Mucosa of rectum (tissue), 2 donors: ENCODE measurements at regions not wholly inside any gene's neighbourhood (a gene's known extent, or its start where the extent isn't known, plus 50 kb on each side); places are given as distances from the start of the nearest gene placed in this dataset.
"Not testable (repeated sequence)": the region's sequence is repeated elsewhere in the genome, so short reads cannot be mapped to it uniquely, and the experiment has no call there.

Experiments
- H3K27ac ChIP-seq, 2 donors: one replicate each; pipeline ENCODE4 v1.7.0; 2013; ENCODE audit warnings: inconsistent platforms in 2 of 2, low read depth in 2 of 2, low read length in 2 of 2
- H3K27me3 ChIP-seq, 2 donors: one replicate each; pipeline ENCODE4 v1.7.0; 2013; ENCODE audit warnings: low read length in 2 of 2; ENCODE audit not compliant: control insufficient read depth in 2 of 2, insufficient read depth in 2 of 2
- H3K36me3 ChIP-seq, 2 donors: one replicate each; pipeline ENCODE4 v1.7.0; 2013; ENCODE audit warnings: low read length in 2 of 2; ENCODE audit not compliant: control insufficient read depth in 2 of 2, insufficient read depth in 2 of 2
- H3K4me1 ChIP-seq, 2 donors: one replicate each; pipeline ENCODE4 v1.7.0; 2013; ENCODE audit warnings: low read length in 2 of 2, mild to moderate bottlenecking in 1 of 2; ENCODE audit not compliant: control insufficient read depth in 2 of 2, insufficient read depth in 2 of 2
- H3K4me3 ChIP-seq, 2 donors: one replicate each; pipeline ENCODE4 v1.7.0; 2013; ENCODE audit warnings: low read length in 2 of 2
- H3K9ac ChIP-seq, 2 donors: one replicate each; pipeline ENCODE4 v1.7.0; 2013; ENCODE audit warnings: low read length in 2 of 2, low read depth in 1 of 2, mild to moderate bottlenecking in 1 of 2
- H3K9me3 ChIP-seq, 2 donors: one replicate each; pipeline ENCODE4 v1.7.0; 2013; ENCODE audit warnings: low read length in 2 of 2; ENCODE audit not compliant: control insufficient read depth in 2 of 2
- donor health status: healthy.
- donor health status: Normal muscosa, but diverticular disease.

GRCh38 chr21:14058566-14058965 is 152.2 kb downstream of the LIPI start:
- Histone ChIP-seq H3K27me3 (no peaks in the 10 kb centered on the region), H3K4me1 (no peaks in the 10 kb centered on the region), H3K9me3 (no peaks in the 10 kb centered on the region), H3K27ac (no peak overlapping the region), H3K9ac (no peak overlapping the region), H3K4me3 (no peak overlapping the region), H3K36me3 (no peaks in the 10 kb centered on the region)

DNA sequence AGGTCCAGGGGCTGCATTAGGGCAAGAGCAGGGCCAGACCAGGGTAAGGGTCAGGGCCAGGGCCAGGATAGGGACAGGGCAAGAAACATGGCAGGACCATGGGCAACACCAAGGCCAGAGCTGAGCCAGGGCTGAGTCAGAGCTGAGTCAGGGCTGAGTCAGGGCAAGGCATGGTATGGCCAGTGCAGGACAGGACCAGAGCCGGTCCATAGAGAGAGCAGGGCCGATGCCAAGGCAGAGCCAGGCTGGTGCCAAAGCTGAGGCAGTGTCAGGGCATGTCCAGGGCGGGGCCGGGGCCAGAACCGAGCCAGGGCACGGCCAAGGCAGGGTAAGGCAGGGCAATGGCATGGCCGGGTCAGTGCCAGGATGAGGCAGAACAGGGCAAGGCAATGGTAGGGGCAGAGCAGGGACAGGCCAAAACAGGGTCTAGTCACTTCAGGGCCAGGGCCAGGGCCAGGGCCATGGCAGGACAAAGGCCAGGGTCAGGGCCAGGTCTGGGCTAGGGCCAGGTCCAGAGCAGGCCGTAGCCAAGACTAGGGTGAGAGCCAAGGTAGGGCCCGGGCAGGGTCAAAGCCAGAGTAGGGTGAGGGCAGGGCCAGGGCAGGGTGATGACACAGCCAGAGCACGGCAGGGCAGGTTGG is 152.8 kb downstream of the LIPI start:
- H3K4me3 ChIP-seq, H3K27me3 ChIP-seq, H3K4me1 ChIP-seq, H3K27ac ChIP-seq, H3K9ac ChIP-seq, H3K9me3 ChIP-seq, H3K36me3 ChIP-seq: not testable (repeated sequence)

DNA sequence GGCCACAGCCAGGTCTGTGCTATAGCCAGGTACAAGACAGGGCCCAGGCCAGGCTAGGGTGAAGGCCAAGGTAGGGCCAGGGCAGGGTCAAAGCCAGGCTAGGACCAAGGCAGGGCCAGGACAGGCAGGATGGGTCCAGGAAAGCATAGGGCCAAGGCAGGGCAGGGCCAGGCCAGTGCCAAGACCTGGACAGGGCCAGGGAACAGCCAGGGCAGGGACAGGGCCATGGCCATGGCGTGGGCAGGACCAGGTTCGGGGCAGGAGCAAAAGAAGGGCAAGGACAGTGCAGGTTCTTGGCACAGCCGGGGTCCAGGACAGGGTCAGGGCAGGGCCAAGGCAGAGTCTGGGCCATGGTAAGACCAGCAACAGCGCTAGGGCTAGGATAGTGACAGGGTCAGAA is 153.4 kb downstream of the LIPI start:
- Histone ChIP-seq H3K4me3 (no peak overlapping the region), H3K36me3 (no peaks in the 10 kb centered on the region), H3K27me3 (no peaks in the 10 kb centered on the region), H3K4me1 (no peaks in the 10 kb centered on the region), H3K9ac (no peak overlapping the region), H3K9me3 (no peaks in the 10 kb centered on the region), H3K27ac (no peak overlapping the region)

GRCh38 chr21:14056771-14057191 is 154.0 kb downstream of the LIPI start:
- no peak overlapping the region for H3K27ac ChIP-seq
- H3K9me3 ChIP-seq = no peaks in the 10 kb centered on the region
- H3K36me3 ChIP-seq = no peaks in the 10 kb centered on the region

DNA sequence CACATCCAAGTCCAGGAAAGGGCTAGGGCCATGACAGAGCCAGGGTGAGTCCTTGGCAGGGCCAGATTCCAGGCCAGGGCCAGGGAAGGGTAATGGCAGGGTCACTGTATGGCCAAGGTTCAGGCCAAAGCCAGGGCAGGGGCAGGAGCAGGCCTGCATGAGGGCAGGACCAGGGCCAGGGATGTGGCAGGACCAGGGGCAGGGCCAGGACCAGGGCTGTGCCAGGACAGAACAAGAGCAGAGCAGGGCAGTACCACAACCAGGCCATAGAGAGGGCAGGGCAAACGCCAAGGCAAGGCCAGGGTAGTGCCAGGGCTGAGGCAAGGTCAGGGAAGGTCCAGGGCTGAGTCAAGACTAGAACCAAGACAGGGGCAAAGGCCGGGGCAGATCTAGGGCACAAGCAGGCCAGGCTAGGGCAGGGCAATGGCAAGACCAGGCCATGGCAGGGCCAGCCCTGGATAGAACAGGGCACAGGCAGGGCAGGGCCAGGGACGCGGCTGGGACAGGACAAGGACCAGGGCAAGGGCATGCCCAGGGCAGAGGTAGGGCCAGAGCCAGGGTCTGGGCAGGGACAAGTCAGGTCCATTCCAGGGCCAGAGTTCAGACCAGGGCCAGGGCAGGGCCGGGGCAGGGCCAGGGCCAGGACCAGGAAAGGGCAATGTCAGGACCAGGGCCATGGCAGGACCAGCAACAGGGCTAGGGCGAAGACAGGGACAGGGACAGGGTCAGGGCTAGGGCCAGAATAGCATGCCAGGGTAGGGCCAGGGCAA is 154.8 kb downstream of the LIPI start:
- H3K4me1 ChIP-seq, H3K36me3 ChIP-seq, H3K9me3 ChIP-seq, H3K27ac ChIP-seq, H3K9ac ChIP-seq, H3K4me3 ChIP-seq, H3K27me3 ChIP-seq: not testable (repeated sequence)

More at GRCh38 chr21:14056771-14057191, 154.0 kb downstream of the LIPI start:
- Histone ChIP-seq H3K4me1 (no peaks in the 10 kb centered on the region), H3K4me3 (no peak overlapping the region), H3K27me3 (no peaks in the 10 kb centered on the region), H3K9ac (no peak overlapping the region)

DNA sequence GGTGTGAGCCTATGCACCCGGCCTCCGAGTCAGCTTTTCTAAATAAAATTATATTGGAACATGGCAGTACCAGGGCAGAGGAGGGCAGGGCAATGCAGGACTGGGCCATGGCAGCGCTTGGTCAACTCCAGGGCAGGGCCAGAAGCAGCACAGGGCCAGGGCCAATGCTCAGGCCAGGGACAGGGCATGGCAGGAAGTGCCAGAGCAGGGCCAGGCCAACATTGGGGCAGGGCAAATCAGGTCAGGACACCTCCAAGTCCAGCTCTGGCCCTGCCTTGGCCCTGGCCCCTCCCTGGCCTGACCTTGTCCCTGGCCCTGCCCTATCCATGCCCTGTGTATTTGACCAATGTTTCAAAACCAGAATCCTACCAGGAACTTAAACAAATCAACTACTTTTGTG is 156.1 kb downstream of the LIPI start:
- H3K27ac ChIP-seq = no peak overlapping the region
- H3K27me3 ChIP-seq = no peaks in the 10 kb centered on the region
- no peaks in the 10 kb centered on the region for H3K9me3 ChIP-seq
- H3K4me3 ChIP-seq = no peak overlapping the region
- H3K36me3 ChIP-seq = no peaks in the 10 kb centered on the region
- no peak overlapping the region for H3K9ac ChIP-seq
- H3K4me1 ChIP-seq = no peaks in the 10 kb centered on the region

DNA sequence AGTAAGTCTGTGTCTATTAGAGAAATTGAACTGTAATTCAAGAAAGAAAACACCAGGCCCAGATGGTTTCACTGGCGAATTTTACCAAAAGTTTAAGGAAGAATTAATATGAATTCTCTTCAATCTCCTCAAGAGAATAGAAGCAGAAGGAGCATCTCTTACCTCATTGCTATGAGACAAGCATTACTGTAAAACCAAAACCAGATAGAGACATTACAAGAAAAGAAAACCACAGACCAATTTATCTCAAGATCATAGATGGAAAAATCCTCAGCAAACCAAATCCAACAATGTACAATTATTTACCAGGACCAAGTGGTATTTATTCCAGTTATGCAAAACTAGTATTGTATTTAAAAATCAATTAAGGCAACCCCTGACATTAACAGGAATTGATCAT is 160.6 kb downstream of the LIPI start:
- H3K27ac ChIP-seq = no peak overlapping the region
- no peaks in the 10 kb centered on the region for H3K9me3 ChIP-seq
- no peak overlapping the region for H3K4me3 ChIP-seq
- H3K36me3 ChIP-seq = no peaks in the 10 kb centered on the region
- no peak overlapping the region for H3K9ac ChIP-seq
- no peaks in the 10 kb centered on the region for H3K4me1 ChIP-seq
- no peaks in the 10 kb centered on the region for H3K27me3 ChIP-seq

DNA sequence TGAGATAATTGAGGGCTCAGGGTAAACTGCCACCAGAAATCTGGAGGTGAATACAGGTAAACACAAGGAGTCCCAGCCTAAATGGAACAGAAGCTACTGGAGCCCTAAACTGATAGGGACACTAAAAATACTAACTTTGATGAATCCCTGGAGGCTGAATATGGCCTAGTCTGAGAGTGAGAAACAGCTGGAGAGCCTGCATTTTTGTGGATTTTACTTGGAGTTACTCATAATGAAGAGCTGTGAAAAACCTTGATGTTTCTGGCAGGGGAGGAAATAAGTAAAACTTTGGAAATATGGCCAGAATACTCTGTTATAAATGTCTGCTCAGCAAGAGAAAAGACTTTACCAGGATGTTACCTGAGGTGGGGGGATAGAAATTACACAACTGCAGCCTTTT is 164.4 kb downstream of the LIPI start:
- H3K27ac ChIP-seq = no peak overlapping the region
- no peaks in the 10 kb centered on the region for H3K27me3 ChIP-seq
- no peaks in the 10 kb centered on the region for H3K9me3 ChIP-seq
- H3K4me1 ChIP-seq = no peaks in the 10 kb centered on the region
- H3K9ac ChIP-seq = no peak overlapping the region
- H3K4me3 ChIP-seq = no peak overlapping the region
- H3K36me3 ChIP-seq = no peaks in the 10 kb centered on the region

GRCh38 chr21:14040386-14040785 is 170.4 kb downstream of the LIPI start:
- H3K27me3 ChIP-seq = no peaks in the 10 kb centered on the region
- no peak overlapping the region for H3K27ac ChIP-seq
- H3K9me3 ChIP-seq = no peaks in the 10 kb centered on the region
- no peak overlapping the region for H3K9ac ChIP-seq
- no peaks in the 10 kb centered on the region for H3K4me1 ChIP-seq
- no peaks in the 10 kb centered on the region for H3K36me3 ChIP-seq
- no peak overlapping the region for H3K4me3 ChIP-seq

DNA sequence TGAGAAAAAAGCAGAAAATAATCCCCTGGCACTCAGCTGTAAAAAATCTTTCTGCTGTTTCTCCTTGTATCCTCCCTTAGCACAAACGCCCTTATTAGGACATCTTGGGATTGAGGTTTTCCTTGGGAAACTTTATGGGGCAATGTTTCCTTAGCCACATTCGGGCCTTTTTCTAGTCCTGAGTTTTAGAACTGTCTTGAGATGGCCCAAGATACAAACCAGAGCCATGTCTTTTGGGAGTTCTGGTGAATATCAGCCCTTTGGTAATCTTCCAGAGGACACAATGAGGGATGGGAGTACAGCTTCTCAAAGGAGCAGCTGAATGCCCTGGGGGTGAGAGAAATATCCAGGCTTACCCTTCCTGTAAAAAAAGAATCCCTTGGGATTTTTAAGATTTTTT is 182.1 kb downstream of the LIPI start:
- H3K4me3 ChIP-seq, H3K27ac ChIP-seq: not testable (repeated sequence)

More for the DNA sequence above, 182.1 kb downstream of the LIPI start:
- not testable (repeated sequence) for H3K9me3 ChIP-seq, H3K4me1 ChIP-seq, H3K9ac ChIP-seq, H3K36me3 ChIP-seq, H3K27me3 ChIP-seq
